ENCODE measurements at regions not wholly inside any gene's neighbourhood (a gene's known extent, or its start where the extent isn't known, plus 50 kb on each side); places are given as distances from the start of the nearest gene placed in this dataset.

GRCh38 chr5:57676222-57677098 lies 193.8 kb upstream of the ACTBL2 start:
- no peak for DNase-seq (ENCODE audit: low read depth, low spot score)
- no peak overlapping the region for H3K4me2 ChIP-seq (ENCODE audit: control insufficient read depth, extremely low read depth, insufficient read depth, low read depth, low read length)
- TF ChIP-seq EZH2 (IDR thresholded peaks at IDR 0.05; ENCODE audit: low read length) (no peak), CTCF (optimal IDR thresholded peaks at IDR 0.05 in 1 of 3, IDR thresholded peaks at IDR 0.05 in 1 of 3, conservative IDR thresholded peaks at IDR 0.05 in 1 of 3; ENCODE audit: extremely low read depth in 1 of 3, insufficient read depth in 2 of 3, low read length in 3 of 3) (no peak)

GRCh38 chr5:57675236-57675635 lies 192.6 kb upstream of the ACTBL2 start:
- Histone ChIP-seq H3K4me3 (ENCODE audit: control insufficient read depth in 2 of 3, extremely low read depth in 1 of 3, insufficient read depth in 2 of 3, low read depth in 1 of 3, low read length in 3 of 3) (no peak overlapping the region), H3K4me2 (ENCODE audit: control insufficient read depth, extremely low read depth, insufficient read depth, low read depth, low read length) (no peak overlapping the region), H3K36me3 (ENCODE audit: control insufficient read depth in 2 of 2, extremely low read depth in 1 of 2, insufficient read depth in 2 of 2, low read length in 2 of 2) (no peaks in the 10 kb centered on the region), H3K79me2 (ENCODE audit: control insufficient read depth, insufficient read depth, low read length) (no peaks in the 10 kb centered on the region), H3K9ac (ENCODE audit: control insufficient read depth, extremely low read depth, insufficient read depth, low read length) (no peak overlapping the region), H3K9me1 (ENCODE audit: control insufficient read depth, extremely low read depth, insufficient read depth, low read length) (no peaks in the 10 kb centered on the region), H4K20me1 (ENCODE audit: control insufficient read depth, extremely low read depth, insufficient read depth, low read length) (no peaks in the 10 kb centered on the region), H3K27ac (ENCODE audit: control insufficient read depth, insufficient read depth, low read length) (no peak overlapping the region), H2AFZ (ENCODE audit: control insufficient read depth, low read length) (no peak overlapping the region), H3K9me3 (ENCODE audit: control insufficient read depth, low read depth, low read length) (no peaks in the 10 kb centered on the region), H3K4me1 (ENCODE audit: control insufficient read depth, extremely low read depth, insufficient read depth, low read length) (no peaks in the 10 kb centered on the region), H3K27me3 (ENCODE audit: control insufficient read depth, extremely low read depth, insufficient read depth, low read length) (no peaks in the 10 kb centered on the region)
- TF ChIP-seq CTCF (optimal IDR thresholded peaks at IDR 0.05 in 1 of 3, IDR thresholded peaks at IDR 0.05 in 1 of 3, conservative IDR thresholded peaks at IDR 0.05 in 1 of 3; ENCODE audit: extremely low read depth in 1 of 3, insufficient read depth in 2 of 3, low read length in 3 of 3), result no peak
- TF ChIP-seq EZH2 (IDR thresholded peaks at IDR 0.05; ENCODE audit: low read length), result no peak
- FAIRE-seq (no peak), DNase-seq (ENCODE audit: low read depth, low spot score) (no peak)
- dilution Hi-C loops (cut with MboI; ENCODE audit: extremely low pct_ligation_motif_present, low sequenced_read_pairs), result no loop called here

More at GRCh38 chr5:57676222-57677098, 193.8 kb upstream of the ACTBL2 start:
- Histone ChIP-seq H3K79me2 (ENCODE audit: control insufficient read depth, insufficient read depth, low read length) (no peaks in the 10 kb centered on the region), H2AFZ (ENCODE audit: control insufficient read depth, low read length) (no peak overlapping the region), H3K27me3 (ENCODE audit: control insufficient read depth, extremely low read depth, insufficient read depth, low read length) (no peaks in the 10 kb centered on the region), H3K9me1 (ENCODE audit: control insufficient read depth, extremely low read depth, insufficient read depth, low read length) (no peaks in the 10 kb centered on the region), H3K9me3 (ENCODE audit: control insufficient read depth, low read depth, low read length) (no peaks in the 10 kb centered on the region), H3K4me3 (ENCODE audit: control insufficient read depth in 2 of 3, extremely low read depth in 1 of 3, insufficient read depth in 2 of 3, low read depth in 1 of 3, low read length in 3 of 3) (no peak overlapping the region), H3K9ac (ENCODE audit: control insufficient read depth, extremely low read depth, insufficient read depth, low read length) (no peak overlapping the region), H3K36me3 (ENCODE audit: control insufficient read depth in 2 of 2, extremely low read depth in 1 of 2, insufficient read depth in 2 of 2, low read length in 2 of 2) (no peaks in the 10 kb centered on the region), H4K20me1 (ENCODE audit: control insufficient read depth, extremely low read depth, insufficient read depth, low read length) (no peaks in the 10 kb centered on the region), H3K27ac (ENCODE audit: control insufficient read depth, insufficient read depth, low read length) (no peak overlapping the region), H3K4me1 (ENCODE audit: control insufficient read depth, extremely low read depth, insufficient read depth, low read length) (peaks cover 7% of the 10 kb centered on the region)
- dilution Hi-C loops (cut with MboI; ENCODE audit: extremely low pct_ligation_motif_present, low sequenced_read_pairs), result no loop called here
- no peak for FAIRE-seq
